Activated T-helper 17 cell treated with anti-CD3 and anti-CD28 coated beads, Interleukin-2, amount 50 U/mL, for 72 hours (primary cell): ENCODE measurements at regions not wholly inside any gene's neighbourhood (a gene's known extent, or its start where the extent isn't known, plus 50 kb on each side); places are given as distances from the start of the nearest gene placed in this dataset.

Experiments
- ATAC-seq: fragments of 150-1000 bp; cut with Tn5 transposase; replicated peaks from 2 replicates; pipeline ENCODE4 v1.10.0; 2021; ENCODE audit warnings: mild to moderate bottlenecking, moderate library complexity
- H3K27ac Mint-ChIP-seq: one replicate; pipeline ENCODE4 v1.8.0; 2022; ENCODE audit warnings: mixed read lengths
- H3K27me3 Mint-ChIP-seq: one replicate; pipeline ENCODE4 v1.8.0; 2022; ENCODE audit warnings: mixed read lengths
- H3K36me3 Mint-ChIP-seq: one replicate; pipeline ENCODE4 v1.8.0; 2022; ENCODE audit warnings: low read depth, mild to moderate bottlenecking, mixed read lengths
- H3K4me1 Mint-ChIP-seq: one replicate; pipeline ENCODE4 v1.8.0; 2022; ENCODE audit warnings: mixed read lengths
- H3K4me3 Mint-ChIP-seq: one replicate; pipeline ENCODE4 v1.8.0; 2022; ENCODE audit warnings: mild to moderate bottlenecking, mixed read lengths
- H3K9me3 Mint-ChIP-seq: one replicate; pipeline ENCODE4 v1.8.0; 2022; ENCODE audit warnings: mixed read lengths

DNA sequence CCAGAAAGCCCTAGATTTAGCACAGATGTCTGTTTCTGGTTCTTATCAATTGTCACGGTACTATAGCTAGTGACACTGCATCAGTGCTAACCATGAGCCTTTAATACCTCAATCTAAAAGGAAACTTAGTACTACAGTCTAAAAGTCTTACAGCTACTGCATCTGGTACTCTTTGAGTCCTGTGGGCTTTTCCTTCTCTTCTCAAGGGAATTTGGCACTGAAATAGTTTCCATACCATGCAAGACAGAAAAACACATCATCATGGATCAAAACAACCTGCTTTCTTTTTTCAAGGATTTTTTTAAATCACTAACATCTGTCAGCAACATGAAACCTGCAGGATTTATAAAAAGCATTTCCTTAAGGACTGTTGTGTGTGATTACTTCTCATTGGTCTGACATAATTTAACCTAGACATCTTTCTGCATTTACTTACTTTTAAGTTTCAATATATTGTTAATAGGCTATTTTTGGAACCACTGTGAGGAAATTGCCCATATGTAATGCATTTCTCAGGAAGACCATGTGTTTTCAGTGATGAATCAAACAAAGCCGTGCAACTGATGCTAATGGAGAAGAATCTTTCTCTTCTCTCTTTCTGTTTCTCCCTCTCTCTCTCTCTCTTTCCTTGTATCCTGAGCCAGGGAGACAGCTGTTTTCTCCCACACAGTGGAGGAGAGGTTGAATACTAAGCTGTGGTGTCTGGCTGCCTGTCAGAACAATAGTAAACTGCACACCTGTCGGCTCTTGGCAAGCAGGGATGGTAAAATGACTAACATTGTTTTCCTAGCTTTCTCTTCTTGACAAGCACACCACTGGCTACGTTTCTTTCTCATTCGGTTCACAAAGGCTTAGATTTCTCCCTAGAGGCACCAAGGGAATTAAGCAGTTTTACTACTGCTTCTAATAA lies 273.4 kb downstream of the CSNK1G3 start:
- ATAC-seq: no peak
- H3K4me1 Mint-ChIP-seq: no peaks in the 10 kb centered on the region
- H3K4me3 Mint-ChIP-seq: no peak overlapping the region
- no peaks in the 10 kb centered on the region for H3K27me3 Mint-ChIP-seq
- peaks cover 8% of the 10 kb centered on the region for H3K9me3 Mint-ChIP-seq
- H3K27ac Mint-ChIP-seq: no peak overlapping the region
- no peaks in the 10 kb centered on the region for H3K36me3 Mint-ChIP-seq

- no peak overlapping the region for H3K27ac Mint-ChIP-seq
- peaks cover 6% of the 10 kb centered on the region for H3K9me3 Mint-ChIP-seq
- no peak overlapping the region for H3K4me3 Mint-ChIP-seq
These were observed 271.4 kb downstream of the CSNK1G3 start for GRCh38 chr5:123783421-123783820.

GRCh38 chr5:123778641-123779040 lies 266.7 kb downstream of the CSNK1G3 start:
- Mint-ChIP-seq H3K4me3 (no peak overlapping the region), H3K4me1 (no peaks in the 10 kb centered on the region), H3K9me3 (peaks cover 8% of the 10 kb centered on the region), H3K36me3 (no peaks in the 10 kb centered on the region), H3K27me3 (no peaks in the 10 kb centered on the region), H3K27ac (no peak overlapping the region)
- ATAC-seq: no peak

More at GRCh38 chr5:123783421-123783820, 271.4 kb downstream of the CSNK1G3 start:
- Mint-ChIP-seq H3K4me1 (no peaks in the 10 kb centered on the region), H3K36me3 (no peaks in the 10 kb centered on the region), H3K27me3 (no peaks in the 10 kb centered on the region)
- no peak for ATAC-seq

DNA sequence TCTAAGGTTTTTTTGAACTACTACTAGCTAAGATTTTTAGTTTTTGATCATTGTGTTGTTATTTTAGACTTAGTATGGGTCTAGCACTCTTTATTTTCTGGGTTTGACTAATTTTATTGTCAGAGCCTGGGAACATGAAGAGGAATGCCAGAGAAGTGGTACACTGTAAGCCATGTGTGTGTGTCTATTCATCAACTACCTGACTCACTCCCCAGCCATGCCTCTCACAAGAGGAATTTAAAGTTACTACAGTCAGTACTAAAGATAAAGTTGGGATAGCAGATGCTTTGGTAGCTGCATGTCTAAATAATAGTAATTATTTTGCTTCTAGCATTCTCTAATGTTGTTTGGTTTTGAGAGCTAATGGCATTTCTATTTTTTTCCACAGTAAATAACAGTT lies 264.8 kb downstream of the CSNK1G3 start:
- Mint-ChIP-seq H3K27me3 (no peaks in the 10 kb centered on the region), H3K36me3 (no peaks in the 10 kb centered on the region), H3K4me1 (no peaks in the 10 kb centered on the region), H3K27ac (no peak overlapping the region), H3K9me3 (peaks cover 8% of the 10 kb centered on the region), H3K4me3 (no peak overlapping the region)
- no peak for ATAC-seq

GRCh38 chr5:123771715-123772114 lies 259.7 kb downstream of the CSNK1G3 start:
- Mint-ChIP-seq H3K9me3 (peaks cover 8% of the 10 kb centered on the region), H3K36me3 (no peaks in the 10 kb centered on the region), H3K27ac (no peak overlapping the region), H3K4me3 (no peak overlapping the region), H3K27me3 (no peaks in the 10 kb centered on the region), H3K4me1 (no peaks in the 10 kb centered on the region)
- ATAC-seq: no peak

DNA sequence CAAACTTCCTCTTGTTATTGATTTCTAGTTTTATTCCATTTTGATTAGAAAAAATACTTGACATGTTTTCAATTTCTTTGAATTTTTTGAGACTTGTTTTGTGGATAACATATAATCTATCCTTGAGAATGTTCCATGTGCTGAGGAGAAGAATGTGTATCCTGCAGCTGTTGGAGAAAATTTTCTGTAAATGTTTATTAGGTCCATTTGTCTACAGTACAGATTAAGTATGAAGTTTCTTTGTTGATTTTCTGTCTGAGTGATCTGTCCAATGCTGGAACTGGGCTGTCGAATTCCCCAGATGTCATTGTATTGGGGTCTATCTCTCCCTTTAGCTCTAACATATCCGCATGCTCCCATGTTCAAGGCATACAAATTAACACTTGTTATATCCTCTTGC lies 251.2 kb downstream of the CSNK1G3 start:
- Mint-ChIP-seq H3K27ac (no peak overlapping the region), H3K36me3 (no peaks in the 10 kb centered on the region), H3K9me3 (peaks cover 7% of the 10 kb centered on the region), H3K4me3 (no peak overlapping the region), H3K27me3 (no peaks in the 10 kb centered on the region), H3K4me1 (no peaks in the 10 kb centered on the region)
- ATAC-seq: no peak

GRCh38 chr5:123756816-123757215 lies 244.8 kb downstream of the CSNK1G3 start:
- no peaks in the 10 kb centered on the region for H3K36me3 Mint-ChIP-seq
- H3K27ac Mint-ChIP-seq: no peak overlapping the region
- H3K4me1 Mint-ChIP-seq: no peaks in the 10 kb centered on the region
- peaks cover 7% of the 10 kb centered on the region for H3K9me3 Mint-ChIP-seq
- H3K27me3 Mint-ChIP-seq: no peaks in the 10 kb centered on the region
- no peak overlapping the region for H3K4me3 Mint-ChIP-seq
- ATAC-seq: no peak

- ATAC-seq: no peak
- H3K27ac Mint-ChIP-seq: no peak overlapping the region
- no peaks in the 10 kb centered on the region for H3K4me1 Mint-ChIP-seq
- no peak overlapping the region for H3K4me3 Mint-ChIP-seq
- H3K36me3 Mint-ChIP-seq: no peaks in the 10 kb centered on the region
- no peaks in the 10 kb centered on the region for H3K27me3 Mint-ChIP-seq
- peaks cover 7% of the 10 kb centered on the region for H3K9me3 Mint-ChIP-seq
These were observed 244.3 kb downstream of the CSNK1G3 start for GRCh38 chr5:123756318-123756665.

- ATAC-seq: no peak
- Mint-ChIP-seq H3K4me1 (no peaks in the 10 kb centered on the region), H3K9me3 (peaks cover 7% of the 10 kb centered on the region), H3K27ac (no peak overlapping the region), H3K4me3 (no peak overlapping the region), H3K27me3 (no peaks in the 10 kb centered on the region), H3K36me3 (no peaks in the 10 kb centered on the region)
These were observed 243.8 kb downstream of the CSNK1G3 start for GRCh38 chr5:123755653-123756317.

DNA sequence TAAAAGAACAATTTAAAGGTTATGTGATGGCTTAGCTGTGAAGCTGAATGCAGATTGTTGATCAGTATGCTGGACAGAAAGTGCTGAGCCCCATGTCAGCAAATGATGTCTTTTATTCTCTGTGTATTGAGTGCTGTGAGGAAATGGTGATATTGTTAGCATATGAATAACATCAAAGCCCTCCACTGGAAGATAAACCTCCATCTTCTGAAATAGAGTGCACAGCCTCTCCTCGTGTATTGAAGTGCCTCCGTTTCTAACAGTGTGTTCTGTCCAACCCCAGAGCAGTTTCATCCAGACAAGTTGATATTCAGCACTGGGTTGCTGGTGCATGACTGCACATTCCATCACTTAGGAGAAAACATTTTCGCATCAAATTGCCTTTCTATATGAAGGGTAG lies 242.9 kb downstream of the CSNK1G3 start:
- Mint-ChIP-seq H3K27me3 (no peaks in the 10 kb centered on the region), H3K9me3 (peaks cover 7% of the 10 kb centered on the region), H3K4me3 (no peak overlapping the region), H3K4me1 (no peaks in the 10 kb centered on the region), H3K36me3 (no peaks in the 10 kb centered on the region), H3K27ac (no peak overlapping the region)
- ATAC-seq: no peak

DNA sequence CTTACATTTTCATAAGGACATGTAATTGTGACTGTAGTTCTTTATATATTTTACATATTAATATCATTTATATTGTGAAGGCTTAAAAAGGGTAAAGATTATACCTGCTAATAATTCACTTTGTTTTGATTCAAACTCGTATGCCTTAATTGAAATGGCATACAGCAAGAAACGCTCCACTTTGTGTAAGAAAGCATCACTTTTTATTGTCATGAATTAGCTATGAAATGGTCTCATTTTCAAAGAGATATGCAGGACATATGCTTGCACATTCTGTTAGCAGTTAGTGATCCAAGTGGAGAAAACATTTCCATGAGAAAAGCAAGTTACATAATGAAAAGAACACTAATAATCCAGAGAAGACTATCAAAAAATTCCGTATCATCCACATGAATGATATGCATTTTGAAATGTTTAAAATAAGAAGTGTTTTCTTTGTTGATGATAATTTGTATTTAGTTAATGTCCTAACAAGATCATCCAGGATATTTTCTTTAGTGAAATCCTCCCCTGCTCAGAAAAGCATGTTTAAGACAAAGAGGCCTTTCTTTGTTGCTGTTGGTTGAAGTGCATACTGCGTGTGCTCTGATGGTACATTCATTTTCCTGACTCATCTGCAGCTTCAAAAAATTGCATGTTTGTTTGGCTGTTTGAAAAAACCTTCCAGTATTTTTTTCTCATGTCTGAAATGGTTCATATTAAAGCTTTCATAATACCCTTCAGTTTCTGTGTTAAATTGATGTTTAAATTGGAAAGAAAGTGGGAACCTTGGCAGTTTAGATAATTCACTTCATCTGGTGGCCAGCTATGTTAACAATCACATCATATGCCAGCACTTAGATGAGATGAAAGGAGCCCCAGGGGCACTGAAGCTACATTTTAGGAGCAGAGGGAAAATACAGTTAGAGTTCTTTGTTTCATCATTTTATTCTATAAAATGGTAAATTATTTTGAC lies 242.2 kb downstream of the CSNK1G3 start:
- Mint-ChIP-seq H3K27ac (no peak overlapping the region), H3K27me3 (no peaks in the 10 kb centered on the region), H3K4me3 (no peak overlapping the region), H3K4me1 (no peaks in the 10 kb centered on the region), H3K36me3 (no peaks in the 10 kb centered on the region), H3K9me3 (peaks cover 7% of the 10 kb centered on the region)
- ATAC-seq: no peak

- Mint-ChIP-seq H3K9me3 (peaks cover 6% of the 10 kb centered on the region), H3K27me3 (no peaks in the 10 kb centered on the region), H3K4me3 (no peak overlapping the region), H3K27ac (no peak overlapping the region), H3K4me1 (no peaks in the 10 kb centered on the region), H3K36me3 (no peaks in the 10 kb centered on the region)
- no peak for ATAC-seq
These were observed 241.4 kb downstream of the CSNK1G3 start for GRCh38 chr5:123753180-123753936.

- Mint-ChIP-seq H3K4me3 (no peak overlapping the region), H3K9me3 (peaks cover 8% of the 10 kb centered on the region), H3K27me3 (no peaks in the 10 kb centered on the region), H3K36me3 (no peaks in the 10 kb centered on the region), H3K4me1 (no peaks in the 10 kb centered on the region), H3K27ac (no peak overlapping the region)
- no peak for ATAC-seq
These were observed 240.7 kb downstream of the CSNK1G3 start for GRCh38 chr5:123752552-123753179.
